ENCODE measurements at regions not wholly inside any gene's neighbourhood (a gene's known extent, or its start where the extent isn't known, plus 50 kb on each side); places are given as distances from the start of the nearest gene placed in this dataset.
"Not testable (repeated sequence)": the region's sequence is repeated elsewhere in the genome, so short reads cannot be mapped to it uniquely, and the experiment has no call there.

DNA sequence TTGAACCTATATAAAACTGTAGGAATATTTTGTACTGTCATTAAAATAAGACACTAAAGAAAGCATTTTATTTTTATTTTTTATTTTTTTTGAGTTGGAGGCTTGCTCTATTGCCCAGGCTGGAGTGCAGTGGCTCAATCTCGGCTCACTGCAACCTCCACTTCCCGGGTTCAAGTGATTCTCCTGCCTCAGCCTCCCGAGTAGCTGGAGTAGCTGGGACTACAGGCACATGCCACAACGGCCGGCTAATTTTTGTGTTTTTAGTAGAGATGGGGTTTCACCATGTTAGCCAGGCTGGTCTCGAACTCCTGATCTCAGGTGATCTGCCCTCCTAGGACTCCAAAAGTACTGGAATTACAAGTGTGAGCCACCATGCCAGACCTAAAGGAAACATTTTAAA, 102.8 kb downstream of the XRCC2 start:
- WGBS (ENCODE audit: insufficient coverage) = 94% methylated on average over 5 of the region's 6 CpGs
- not testable (repeated sequence) for H3K36me3 ChIP-seq (ENCODE audit: control insufficient read depth, insufficient read depth, low read length); H3K4me3 ChIP-seq (ENCODE audit: low read depth, low read length); H3K27ac ChIP-seq (ENCODE audit: low read depth, low read length); H3K27me3 ChIP-seq (ENCODE audit: control insufficient read depth, insufficient read depth, low read length); H3K4me1 ChIP-seq (ENCODE audit: control insufficient read depth, insufficient read depth, low read length); DNase-seq (ENCODE audit: low read depth in 4 of 6, low spot score in 6 of 6); H3K9me3 ChIP-seq (ENCODE audit: control insufficient read depth, insufficient read depth, low read length)

DNA sequence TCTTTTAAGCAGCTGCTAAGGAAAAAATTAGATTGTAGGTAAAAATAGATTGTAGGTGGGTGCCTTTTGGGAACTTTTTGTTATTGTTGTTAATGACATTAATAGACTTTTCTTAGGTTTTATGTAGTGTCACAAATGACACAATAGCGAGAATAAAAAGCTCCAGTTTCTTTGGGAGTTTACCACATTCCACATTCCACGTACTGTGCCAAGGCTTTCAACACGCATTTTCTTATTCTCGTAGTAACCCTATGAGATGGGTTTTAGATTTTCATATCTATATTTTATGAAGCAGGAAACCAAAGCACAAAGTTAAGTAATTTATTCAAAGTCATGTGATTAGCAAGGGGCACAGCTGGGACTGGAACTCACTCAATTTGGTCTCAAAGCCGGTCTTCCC, 103.8 kb downstream of the XRCC2 start:
- WGBS (ENCODE audit: insufficient coverage) = 40% methylated on average over 1 of the region's 5 CpGs
- H3K4me3 ChIP-seq (ENCODE audit: low read depth, low read length) = no peak overlapping the region
- H3K9me3 ChIP-seq (ENCODE audit: control insufficient read depth, insufficient read depth, low read length) = no peaks in the 10 kb centered on the region
- H3K27ac ChIP-seq (ENCODE audit: low read depth, low read length) = no peak overlapping the region
- H3K36me3 ChIP-seq (ENCODE audit: control insufficient read depth, insufficient read depth, low read length) = no peaks in the 10 kb centered on the region
- no peak for DNase-seq (ENCODE audit: low read depth in 4 of 6, low spot score in 6 of 6)
- H3K27me3 ChIP-seq (ENCODE audit: control insufficient read depth, insufficient read depth, low read length) = no peaks in the 10 kb centered on the region
- no peaks in the 10 kb centered on the region for H3K4me1 ChIP-seq (ENCODE audit: control insufficient read depth, insufficient read depth, low read length)

GRCh38 chr7:152571068-152571467, 104.9 kb downstream of the XRCC2 start:
- WGBS (ENCODE audit: insufficient coverage) = 53% methylated on average over 6 of the region's 6 CpGs
- Histone ChIP-seq H3K9me3 (ENCODE audit: control insufficient read depth, insufficient read depth, low read length) (no peaks in the 10 kb centered on the region), H3K27me3 (ENCODE audit: control insufficient read depth, insufficient read depth, low read length) (no peaks in the 10 kb centered on the region), H3K36me3 (ENCODE audit: control insufficient read depth, insufficient read depth, low read length) (no peaks in the 10 kb centered on the region), H3K4me3 (ENCODE audit: low read depth, low read length) (no peak overlapping the region), H3K27ac (ENCODE audit: low read depth, low read length) (no peak overlapping the region), H3K4me1 (ENCODE audit: control insufficient read depth, insufficient read depth, low read length) (no peaks in the 10 kb centered on the region)
- DNase-seq (ENCODE audit: low read depth in 4 of 6, low spot score in 6 of 6) = peak in 3 of 6 donors; percentile 5 to 71 (median 17)

- Histone ChIP-seq H3K27ac (ENCODE audit: low read depth, low read length) (no peak overlapping the region), H3K4me1 (ENCODE audit: control insufficient read depth, insufficient read depth, low read length) (no peaks in the 10 kb centered on the region), H3K27me3 (ENCODE audit: control insufficient read depth, insufficient read depth, low read length) (no peaks in the 10 kb centered on the region), H3K9me3 (ENCODE audit: control insufficient read depth, insufficient read depth, low read length) (no peaks in the 10 kb centered on the region), H3K4me3 (ENCODE audit: low read depth, low read length) (no peak overlapping the region), H3K36me3 (ENCODE audit: control insufficient read depth, insufficient read depth, low read length) (no peaks in the 10 kb centered on the region)
- WGBS (ENCODE audit: insufficient coverage) = 88% methylated on average over 4 of the region's 6 CpGs
- no peak for DNase-seq (ENCODE audit: low read depth in 4 of 6, low spot score in 6 of 6)
These were observed 107.0 kb downstream of the XRCC2 start for GRCh38 chr7:152568972-152569371.

DNA sequence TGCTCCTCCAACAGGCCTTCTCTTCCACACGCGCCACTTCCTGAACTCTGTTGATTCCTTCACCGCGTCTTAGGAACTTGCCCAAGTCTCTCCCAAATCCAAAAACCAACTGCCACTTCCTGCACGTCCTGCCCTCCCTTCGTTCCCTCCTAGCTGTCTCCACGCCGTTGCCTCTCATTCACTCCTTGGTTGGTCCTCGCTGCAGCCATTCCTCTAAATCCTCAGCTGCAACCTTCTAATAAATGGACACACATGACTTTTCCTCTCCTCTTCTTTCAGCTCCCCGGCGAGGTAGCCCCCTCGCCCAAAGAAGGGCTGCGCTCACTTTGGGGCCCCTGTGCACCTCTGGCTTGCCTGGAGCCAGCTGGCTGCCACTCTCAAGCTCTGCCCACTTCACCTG, 110.2 kb downstream of the XRCC2 start:
- H3K27me3 ChIP-seq (ENCODE audit: control insufficient read depth, insufficient read depth, low read length) = no peaks in the 10 kb centered on the region
- WGBS (ENCODE audit: insufficient coverage) = 69% methylated on average over 13 of the region's 13 CpGs
- H3K9me3 ChIP-seq (ENCODE audit: control insufficient read depth, insufficient read depth, low read length) = no peaks in the 10 kb centered on the region
- no peak overlapping the region for H3K4me3 ChIP-seq (ENCODE audit: low read depth, low read length)
- H3K4me1 ChIP-seq (ENCODE audit: control insufficient read depth, insufficient read depth, low read length) = no peaks in the 10 kb centered on the region
- no peaks in the 10 kb centered on the region for H3K36me3 ChIP-seq (ENCODE audit: control insufficient read depth, insufficient read depth, low read length)
- H3K27ac ChIP-seq (ENCODE audit: low read depth, low read length) = no peak overlapping the region
- no peak for DNase-seq (ENCODE audit: low read depth in 4 of 6, low spot score in 6 of 6)

DNA sequence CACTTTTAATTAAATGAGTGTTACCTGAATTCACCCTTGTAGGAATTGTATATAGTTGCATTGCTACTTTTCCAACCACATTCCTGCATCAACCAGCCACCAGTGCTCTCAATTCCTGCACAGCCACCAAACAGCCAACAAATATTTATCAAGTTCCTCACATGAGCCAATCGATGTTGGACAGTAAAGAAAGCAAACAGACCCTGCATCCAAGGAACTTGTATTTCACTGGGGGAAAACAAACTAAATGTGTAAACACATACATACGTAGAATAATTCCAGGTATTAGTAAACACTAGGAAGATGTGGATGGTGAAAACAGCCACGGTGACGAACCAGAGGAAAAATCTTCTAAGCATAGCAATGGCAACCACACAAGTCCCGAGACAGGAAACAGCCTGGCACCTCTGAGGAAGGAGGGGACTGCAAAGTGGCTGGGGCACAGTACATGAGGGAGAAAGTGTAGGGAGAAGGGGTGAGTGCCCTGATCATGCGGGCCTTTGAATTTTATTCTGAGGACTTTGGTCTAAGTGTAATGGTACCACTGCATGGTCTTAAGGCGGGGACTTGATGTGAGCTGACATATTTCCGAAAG, 111.2 kb downstream of the XRCC2 start:
- Histone ChIP-seq H3K9me3 (ENCODE audit: control insufficient read depth, insufficient read depth, low read length) (no peaks in the 10 kb centered on the region), H3K27ac (ENCODE audit: low read depth, low read length) (no peak overlapping the region), H3K4me3 (ENCODE audit: low read depth, low read length) (no peak overlapping the region), H3K27me3 (ENCODE audit: control insufficient read depth, insufficient read depth, low read length) (no peaks in the 10 kb centered on the region), H3K36me3 (ENCODE audit: control insufficient read depth, insufficient read depth, low read length) (no peaks in the 10 kb centered on the region), H3K4me1 (ENCODE audit: control insufficient read depth, insufficient read depth, low read length) (no peaks in the 10 kb centered on the region)
- 100% methylated on average over 3 of the region's 8 CpGs for WGBS (ENCODE audit: insufficient coverage)
- DNase-seq (ENCODE audit: low read depth in 4 of 6, low spot score in 6 of 6) = no peak

DNA sequence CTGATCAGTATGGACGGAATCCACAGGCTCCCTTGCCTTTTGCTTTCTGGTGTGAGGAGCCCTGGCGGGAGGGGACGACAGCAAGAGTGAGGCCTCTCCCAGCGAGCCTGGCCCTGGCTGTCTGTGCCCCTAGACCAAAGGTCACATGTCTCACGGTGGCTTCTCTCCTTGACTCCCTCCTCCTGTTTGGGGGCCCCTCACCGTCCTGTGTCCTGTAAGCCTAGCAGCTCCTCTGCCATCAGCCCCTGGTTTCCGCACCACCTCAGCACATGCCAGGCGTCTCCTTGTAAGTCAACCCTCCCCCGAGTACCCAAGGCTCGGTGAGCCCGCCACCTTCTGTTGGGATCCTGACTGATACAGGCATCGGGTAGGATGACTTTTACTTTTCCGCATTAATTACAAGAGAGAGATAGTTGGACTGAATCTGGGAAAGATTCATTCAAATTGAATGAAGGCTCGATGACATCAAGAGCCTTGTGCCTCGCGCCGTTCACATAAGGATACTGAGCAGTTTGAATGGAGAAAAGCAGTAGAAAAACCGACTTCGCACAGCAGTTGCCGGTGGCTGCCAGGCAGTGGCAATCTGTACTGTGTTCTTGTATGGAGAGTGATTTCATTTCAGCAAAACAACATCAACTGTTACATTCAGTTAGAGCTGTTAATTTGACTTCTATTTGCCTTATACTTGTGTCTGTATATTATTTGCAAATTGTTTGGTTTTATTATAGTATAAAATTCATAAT, 119.8 kb downstream of the XRCC2 start:
- DNase-seq (ENCODE audit: low read depth in 4 of 6, low spot score in 6 of 6) = peak in 2 of 6 donors; percentile 37 to 67
- 74% methylated on average over 10 of the region's 20 CpGs for WGBS (ENCODE audit: insufficient coverage)
- no peaks in the 10 kb centered on the region for H3K9me3 ChIP-seq (ENCODE audit: control insufficient read depth, insufficient read depth, low read length)
- no peaks in the 10 kb centered on the region for H3K36me3 ChIP-seq (ENCODE audit: control insufficient read depth, insufficient read depth, low read length)
- peaks cover 4% of the 10 kb centered on the region for H3K4me1 ChIP-seq (ENCODE audit: control insufficient read depth, insufficient read depth, low read length)
- H3K27ac ChIP-seq (ENCODE audit: low read depth, low read length) = no peak overlapping the region
- no peak overlapping the region for H3K4me3 ChIP-seq (ENCODE audit: low read depth, low read length)
- H3K27me3 ChIP-seq (ENCODE audit: control insufficient read depth, insufficient read depth, low read length) = no peaks in the 10 kb centered on the region

DNA sequence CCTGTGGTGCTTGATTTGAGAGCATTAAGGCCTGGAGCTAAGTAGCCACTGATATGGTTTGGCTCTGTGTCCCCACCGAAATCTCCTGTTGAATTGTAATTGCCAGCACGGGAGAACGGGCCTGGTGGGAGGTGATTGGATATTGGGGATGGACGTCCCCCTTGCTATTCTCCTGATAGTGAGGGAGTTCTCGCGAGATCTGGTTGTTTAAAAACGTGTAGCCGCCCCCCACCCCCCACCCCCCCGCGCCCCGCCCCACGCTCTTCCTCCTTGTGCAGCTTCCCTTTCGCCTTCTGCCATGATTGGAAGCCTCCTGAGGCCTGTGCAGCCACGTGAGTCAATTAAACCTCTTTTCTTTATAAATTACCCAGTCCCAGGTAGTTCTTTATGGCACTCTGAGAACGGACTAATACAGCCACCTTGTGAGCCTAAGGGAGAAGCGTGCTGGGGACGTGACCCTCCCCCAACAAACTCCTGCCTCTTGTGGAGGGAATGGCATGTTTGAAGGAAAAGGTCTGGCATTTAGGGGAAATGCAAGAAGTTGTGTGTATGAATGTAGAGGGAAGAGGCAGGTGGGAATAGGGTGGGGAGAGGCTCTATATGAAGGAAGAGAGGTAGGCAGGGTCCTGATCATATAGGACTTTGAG, 118.0 kb upstream of the KMT2C start:
- no peak overlapping the region for H3K27ac ChIP-seq (ENCODE audit: low read depth, low read length)
- 100% methylated on average over 1 of the region's 17 CpGs for WGBS (ENCODE audit: insufficient coverage)

GRCh38 chr7:152551304-152552036, 115.7 kb upstream of the KMT2C start:
- Histone ChIP-seq H3K4me3 (ENCODE audit: low read depth, low read length) (no peak overlapping the region), H3K4me1 (ENCODE audit: control insufficient read depth, insufficient read depth, low read length) (peaks cover 4% of the 10 kb centered on the region), H3K27ac (ENCODE audit: low read depth, low read length) (no peak overlapping the region), H3K9me3 (ENCODE audit: control insufficient read depth, insufficient read depth, low read length) (no peaks in the 10 kb centered on the region), H3K36me3 (ENCODE audit: control insufficient read depth, insufficient read depth, low read length) (no peaks in the 10 kb centered on the region), H3K27me3 (ENCODE audit: control insufficient read depth, insufficient read depth, low read length) (no peaks in the 10 kb centered on the region)
- no peak for DNase-seq (ENCODE audit: low read depth in 4 of 6, low spot score in 6 of 6)
- WGBS (ENCODE audit: insufficient coverage) = 89% methylated on average over 4 of the region's 10 CpGs

More for the DNA sequence above, 118.0 kb upstream of the KMT2C start:
- H3K36me3 ChIP-seq (ENCODE audit: control insufficient read depth, insufficient read depth, low read length) = no peaks in the 10 kb centered on the region
- no peaks in the 10 kb centered on the region for H3K27me3 ChIP-seq (ENCODE audit: control insufficient read depth, insufficient read depth, low read length)
- H3K4me1 ChIP-seq (ENCODE audit: control insufficient read depth, insufficient read depth, low read length) = peaks cover 4% of the 10 kb centered on the region
- no peak overlapping the region for H3K4me3 ChIP-seq (ENCODE audit: low read depth, low read length)
- no peak for DNase-seq (ENCODE audit: low read depth in 4 of 6, low spot score in 6 of 6)
- no peaks in the 10 kb centered on the region for H3K9me3 ChIP-seq (ENCODE audit: control insufficient read depth, insufficient read depth, low read length)
